ENCODE measurements at regions not wholly inside any gene's neighbourhood (a gene's known extent, or its start where the extent isn't known, plus 50 kb on each side); places are given as distances from the start of the nearest gene placed in this dataset.

- intact Hi-C loops (cut with micrococcal nuclease): no loop called here
- H3K27ac Mint-ChIP-seq: no peak overlapping the region
- POLR2A ChIA-PET: no interaction called here
- H3K4me1 Mint-ChIP-seq (ENCODE audit: low read depth): no peaks in the 10 kb centered on the region
- H3K9me3 Mint-ChIP-seq: peaks cover 24% of the 10 kb centered on the region
- no peaks in the 10 kb centered on the region for H3K36me3 Mint-ChIP-seq (ENCODE audit: low read depth)
- H3K27me3 Mint-ChIP-seq: no peaks in the 10 kb centered on the region
- no peak for DNase-seq
- no peak overlapping the region for H3K4me3 Mint-ChIP-seq
- CTCF ChIA-PET: no interaction called here
- ATAC-seq: no peak
- no peak for TF ChIP-seq CTCF (IDR thresholded peaks at IDR 0.05)
Observed at GRCh38 chr18:42445359-42445758, 490.3 kb downstream of the PIK3C3 start.

GRCh38 chr18:42446195-42446594 lies 491.2 kb downstream of the PIK3C3 start:
- TF ChIP-seq CTCF (IDR thresholded peaks at IDR 0.05): no peak
- intact Hi-C loops (cut with micrococcal nuclease): no loop called here
- ChIA-PET POLR2A (no interaction called here), CTCF (no interaction called here)
- DNase-seq (no peak), ATAC-seq (no peak)
- H3K36me3 Mint-ChIP-seq (ENCODE audit: low read depth): no peaks in the 10 kb centered on the region
- H3K27ac Mint-ChIP-seq: no peak overlapping the region
- H3K4me3 Mint-ChIP-seq: no peak overlapping the region
- H3K4me1 Mint-ChIP-seq (ENCODE audit: low read depth): no peaks in the 10 kb centered on the region
- peaks cover 25% of the 10 kb centered on the region for H3K9me3 Mint-ChIP-seq
- H3K27me3 Mint-ChIP-seq: no peaks in the 10 kb centered on the region

GRCh38 chr18:42447688-42448087 lies 492.7 kb downstream of the PIK3C3 start:
- no peak overlapping the region for H3K27ac Mint-ChIP-seq
- ATAC-seq: no peak
- H3K4me1 Mint-ChIP-seq (ENCODE audit: low read depth): no peaks in the 10 kb centered on the region
- H3K27me3 Mint-ChIP-seq: no peaks in the 10 kb centered on the region
- no peaks in the 10 kb centered on the region for H3K36me3 Mint-ChIP-seq (ENCODE audit: low read depth)
- DNase-seq: no peak
- intact Hi-C loops (cut with micrococcal nuclease): no loop called here
- CTCF ChIA-PET: no interaction called here
- no peak overlapping the region for H3K4me3 Mint-ChIP-seq
- TF ChIP-seq CTCF (IDR thresholded peaks at IDR 0.05): no peak
- peaks cover 26% of the 10 kb centered on the region for H3K9me3 Mint-ChIP-seq
- POLR2A ChIA-PET: no interaction called here

GRCh38 chr18:42458226-42458625 lies 503.2 kb downstream of the PIK3C3 start:
- no peak for ATAC-seq
- Mint-ChIP-seq H3K27me3 (no peaks in the 10 kb centered on the region), H3K4me3 (no peak overlapping the region), H3K9me3 (no peaks in the 10 kb centered on the region), H3K27ac (no peak overlapping the region), H3K36me3 (ENCODE audit: low read depth) (no peaks in the 10 kb centered on the region), H3K4me1 (ENCODE audit: low read depth) (no peaks in the 10 kb centered on the region)
- POLR2A ChIA-PET: no interaction called here
- TF ChIP-seq CTCF (IDR thresholded peaks at IDR 0.05): no peak
- intact Hi-C loops (cut with micrococcal nuclease): no loop called here
- DNase-seq: no peak
- CTCF ChIA-PET: no interaction called here

GRCh38 chr18:42459873-42460272 lies 504.8 kb downstream of the PIK3C3 start:
- no peak for ATAC-seq
- H3K27ac Mint-ChIP-seq: no peak overlapping the region

More at GRCh38 chr18:42459873-42460272, 504.8 kb downstream of the PIK3C3 start:
- Mint-ChIP-seq H3K9me3 (no peaks in the 10 kb centered on the region), H3K4me1 (ENCODE audit: low read depth) (no peaks in the 10 kb centered on the region), H3K4me3 (no peak overlapping the region), H3K27me3 (no peaks in the 10 kb centered on the region), H3K36me3 (ENCODE audit: low read depth) (no peaks in the 10 kb centered on the region)
- DNase-seq: no peak
- CTCF ChIA-PET: no interaction called here
- POLR2A ChIA-PET: interaction anchor here (1.1 kb wide), 1 partner anchor 270 kb away, joined by 3 read pairs; no protein-coding TSS in a partner anchor
- no peak for TF ChIP-seq CTCF (IDR thresholded peaks at IDR 0.05)
- intact Hi-C loops (cut with micrococcal nuclease): no loop called here

All from activated CD8-positive, alpha-beta T cell treated with anti-CD3 and anti-CD28 coated beads for 36 hours (primary cell).